Effector memory CD4-positive, alpha-beta T cell (primary cell): ENCODE measurements at regions not wholly inside any gene's neighbourhood (a gene's known extent, or its start where the extent isn't known, plus 50 kb on each side); places are given as distances from the start of the nearest gene placed in this dataset.

Experiments
- DNase-seq, 3 donors: peaks; one replicate each; pipeline ENCODE4 v3.0.0-alpha.2; 2020
- H3K27ac ChIP-seq: 2 replicates; pipeline ENCODE4 v1.7.0; 2013; ENCODE audit warnings: mild to moderate bottlenecking, low read length, moderate library complexity; ENCODE audit not compliant: insufficient read depth, poor library complexity, severe bottlenecking
- H3K27me3 ChIP-seq: replicated peaks from 2 replicates; pipeline ENCODE4 v1.7.0; 2013; ENCODE audit warnings: mild to moderate bottlenecking, low read length; ENCODE audit not compliant: insufficient read depth, control insufficient read depth, poor library complexity, severe bottlenecking
- H3K36me3 ChIP-seq: 2 replicates; pipeline ENCODE4 v1.7.0; 2013; ENCODE audit warnings: mild to moderate bottlenecking, low read length, moderate library complexity; ENCODE audit not compliant: control insufficient read depth, insufficient read depth
- H3K4me1 ChIP-seq: 2 replicates; pipeline ENCODE4 v1.7.0; 2013; ENCODE audit warnings: low read length, mild to moderate bottlenecking; ENCODE audit not compliant: control insufficient read depth, insufficient read depth, poor library complexity, severe bottlenecking
- H3K4me3 ChIP-seq: 2 replicates; pipeline ENCODE4 v1.7.0; 2013; ENCODE audit warnings: low read length, low read depth, mild to moderate bottlenecking; ENCODE audit not compliant: insufficient read depth, poor library complexity, severe bottlenecking
- H3K9me3 ChIP-seq: 2 replicates; pipeline ENCODE4 v1.7.0; 2013; ENCODE audit warnings: mild to moderate bottlenecking, low read length, moderate library complexity; ENCODE audit not compliant: control insufficient read depth

DNA sequence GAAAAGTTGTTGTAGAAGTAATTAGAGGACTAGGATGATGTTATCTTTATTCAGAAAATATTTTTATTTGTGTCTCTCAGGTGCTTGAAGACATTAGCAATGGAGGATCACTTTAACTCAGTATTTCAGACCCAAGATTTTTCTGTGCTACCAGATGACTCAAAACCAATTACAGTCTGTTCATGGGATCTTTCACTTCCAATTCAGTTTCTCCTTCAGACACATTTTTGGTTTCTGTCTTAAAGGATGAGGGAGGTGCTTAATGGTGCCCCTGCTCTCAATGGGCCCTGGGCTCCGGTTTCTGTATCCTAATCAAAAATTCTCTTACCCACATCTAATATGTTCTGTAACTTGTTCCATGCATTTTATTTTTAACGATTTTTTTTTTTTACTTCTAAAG, 53.7 kb upstream of the HDAC4 start:
- no peak for DNase-seq
- Histone ChIP-seq H3K9me3 (no peaks in the 10 kb centered on the region), H3K27ac (no peak overlapping the region), H3K4me1 (no peaks in the 10 kb centered on the region), H3K4me3 (no peak overlapping the region), H3K27me3 (no peaks in the 10 kb centered on the region), H3K36me3 (no peaks in the 10 kb centered on the region)
